Endothelial cell of umbilical vein (primary cell): ENCODE measurements at regions not wholly inside any gene's neighbourhood (a gene's known extent, or its start where the extent isn't known, plus 50 kb on each side); places are given as distances from the start of the nearest gene placed in this dataset.

Source experiments
- BruUV-seq: library from RNA; stranded (reverse); fragments of 400-500 nt; replicated peaks from 2 replicates; lab custom pipeline; 2021; lab: Mats Ljungman, UMichigan
- CTCF ChIA-PET: fragments of 300-600, 350-600 bp; sonication (Branson Sonifier 250); formaldehyde crosslinking; loops from one replicate; lab custom pipeline; 2021; ENCODE audit warnings: antibody characterized with exemption, inconsistent platforms; lab: Charles Lee
- POLR2A ChIA-PET: fragments of 300-600, 350-600 bp; sonication (Branson Sonifier 250); formaldehyde crosslinking; loops from one replicate; lab custom pipeline; 2021; ENCODE audit warnings: antibody characterized with exemption, inconsistent platforms; lab: Charles Lee
- DNase-seq: peaks from one replicate; pipeline ENCODE4 v3.0.0-alpha.2; 2011; ENCODE audit warnings: low read depth, low spot score
- FAIRE-seq: peaks from 2 replicates; lab custom pipeline; 2011; peaks lifted over from hg19 to GRCh38; lab: Jason Lieb, UNC
- H2AFZ ChIP-seq: 2 replicates; pipeline ENCODE4 v1.6.0; 2012; ENCODE audit warnings: low read depth, low read length, control low read depth, inconsistent platforms
- H3K27ac ChIP-seq: 2 replicates; pipeline ENCODE4 v1.5.1; 2011; ENCODE audit warnings: low read depth, mild to moderate bottlenecking, control low read depth, low read length, moderate library complexity; ENCODE audit not compliant: insufficient read depth
- H3K27me3 ChIP-seq, 2 experiments: 2 replicates each; pipeline versions ENCODE4 v1.6.0 to v1.6.1; 2011; ENCODE audit warnings: low read length in 2 of 2, mixed read lengths in 1 of 2; ENCODE audit not compliant: control insufficient read depth in 2 of 2, insufficient read depth in 2 of 2
- H3K36me3 ChIP-seq, 2 experiments: 2 replicates in 1 of 2; 3 replicates in 1 of 2; pipeline ENCODE4 v1.5.1; 2011; ENCODE audit warnings: low read length in 2 of 2, mild to moderate bottlenecking in 1 of 2, moderate library complexity in 1 of 2; ENCODE audit not compliant: control insufficient read depth in 2 of 2, insufficient read depth in 2 of 2; ENCODE audit errors: extremely low read depth in 1 of 2
- H3K4me1 ChIP-seq: 3 replicates; pipeline ENCODE4 v1.5.1; 2011; ENCODE audit warnings: mild to moderate bottlenecking, low read length; ENCODE audit not compliant: control insufficient read depth, insufficient read depth; ENCODE audit errors: extremely low read depth
- H3K4me2 ChIP-seq: 2 replicates; pipeline ENCODE4 v1.6.1; 2011; ENCODE audit warnings: low read length, control low read depth, mixed read lengths; ENCODE audit not compliant: insufficient read depth
- H3K4me3 ChIP-seq, 3 experiments: fragments of 200-600 bp in 1 of 3; sonication (generic), shearing (Covaris generic) in 1 of 3; replicated peaks in 1 of 3; 2 replicates each; pipeline ENCODE4 v1.5.1; 2011 to 2016; ENCODE audit warnings: control low read depth in 3 of 3, low read length in 3 of 3, mild to moderate bottlenecking in 2 of 3, inconsistent platforms in 1 of 3, low read depth in 1 of 3, moderate library complexity in 1 of 3; ENCODE audit not compliant: insufficient read depth in 1 of 3
- H3K79me2 ChIP-seq: 2 replicates; pipeline ENCODE4 v1.6.0; 2012; ENCODE audit warnings: low read length, inconsistent platforms; ENCODE audit not compliant: control insufficient read depth, insufficient read depth
- H3K9ac ChIP-seq: replicated peaks from 2 replicates; pipeline ENCODE3; 2011; ENCODE audit warnings: low read length, control low read depth; ENCODE audit not compliant: insufficient read depth; ENCODE audit errors: extremely low read depth
- H3K9me1 ChIP-seq: replicated peaks from 3 replicates; pipeline ENCODE4 v1.6.0; 2011; ENCODE audit warnings: mild to moderate bottlenecking, low read length; ENCODE audit not compliant: control insufficient read depth, insufficient read depth; ENCODE audit errors: extremely low read depth
- H3K9me3 ChIP-seq: replicated peaks from 2 replicates; pipeline ENCODE4 v1.5.1; 2012; ENCODE audit warnings: low read length, inconsistent platforms; ENCODE audit not compliant: control insufficient read depth, insufficient read depth
- H4K20me1 ChIP-seq: replicated peaks from 2 replicates; pipeline ENCODE3; 2011; ENCODE audit warnings: mild to moderate bottlenecking, low read length; ENCODE audit not compliant: control insufficient read depth, insufficient read depth; ENCODE audit errors: extremely low read depth
- CTCF ChIP-seq, 2 donors: IDR thresholded peaks; 1 replicate in 1 of 2; 2 replicates in 1 of 2; pipeline ENCODE4 v1.5.1; 2011; ENCODE audit warnings: low read length in 2 of 2, mild to moderate bottlenecking in 2 of 2, moderate library complexity in 2 of 2, control low read depth in 1 of 2, inconsistent platforms in 1 of 2, low read depth in 1 of 2; ENCODE audit not compliant: insufficient read depth in 1 of 2; ENCODE audit errors: extremely low read depth in 1 of 2
- EZH2 ChIP-seq: IDR thresholded peaks from 2 replicates; pipeline ENCODE4 v1.6.1; 2012; ENCODE audit warnings: borderline replicate concordance, low read depth, mild to moderate bottlenecking, moderate library complexity, low read length, inconsistent platforms; ENCODE audit not compliant: severe bottlenecking
- FOS ChIP-seq: IDR thresholded peaks from 2 replicates; pipeline ENCODE4 v1.6.1; 2011; ENCODE audit warnings: mild to moderate bottlenecking, low read length, moderate library complexity, borderline replicate concordance; ENCODE audit not compliant: insufficient read depth
- GATA2 ChIP-seq: IDR thresholded peaks from 2 replicates; pipeline ENCODE4 v1.7.0; 2011; ENCODE audit warnings: low read depth, mild to moderate bottlenecking, moderate library complexity, mixed read lengths, low read length; ENCODE audit not compliant: insufficient read length, insufficient read depth
- JUN ChIP-seq: IDR thresholded peaks from 2 replicates; pipeline ENCODE4 v1.6.1; 2011; ENCODE audit warnings: borderline replicate concordance, low read depth; ENCODE audit not compliant: insufficient read length, insufficient read depth
- MAX ChIP-seq: IDR thresholded peaks from 2 replicates; pipeline ENCODE4 v1.6.1; 2011; ENCODE audit not compliant: insufficient read depth, insufficient read length
- MYC ChIP-seq: IDR thresholded peaks from one replicate; pipeline ENCODE4 v1.6.1; 2011; ENCODE audit warnings: mild to moderate bottlenecking, low read depth, low read length
- POLR2A ChIP-seq: IDR thresholded peaks from 2 replicates; pipeline ENCODE4 v1.6.1; 2012; ENCODE audit warnings: low read depth, mild to moderate bottlenecking, control low read depth, low read length
- POLR2AphosphoS5 ChIP-seq: IDR thresholded peaks from 2 replicates; pipeline ENCODE4 v1.6.1; 2012; ENCODE audit warnings: low read depth, mild to moderate bottlenecking, control low read depth, low read length, moderate library complexity; ENCODE audit not compliant: insufficient read depth
- dilution Hi-C: fragments of 300-500 bp; cut with MboI; formaldehyde crosslinking; loops from one replicate; pipeline ENCODE4 v1.15.0; 2019; ENCODE audit warnings: low sequenced_read_pairs; ENCODE audit not compliant: extremely low pct_ligation_motif_present
- intact Hi-C: fragments of 100-400 bp; cut with micrococcal nuclease; formaldehyde crosslinking; loops from one replicate; pipeline ENCODE4 v1.10.0; 2022

- TF ChIP-seq FOS, result no peak
- TF ChIP-seq JUN, result no peak
- no peak for TF ChIP-seq MYC
- no peak for TF ChIP-seq MAX
- no peak for TF ChIP-seq CTCF (IDR thresholded peaks at IDR 0.05; ENCODE audit: extremely low read depth in 1 of 2, insufficient read depth in 1 of 2, low read depth in 1 of 2, low read length in 2 of 2)
- TF ChIP-seq EZH2, result no peak
- no peak for TF ChIP-seq POLR2AphosphoS5
- TF ChIP-seq POLR2A, result no peak
- TF ChIP-seq GATA2, result no peak
- Histone ChIP-seq H3K9me3 (peaks cover 3% of the 10 kb centered on the region), H3K79me2 (no peaks in the 10 kb centered on the region), H3K4me3 (no peak overlapping the region), H3K4me1 (no peaks in the 10 kb centered on the region), H3K9me1 (no peaks in the 10 kb centered on the region), H3K27me3 (no peaks in the 10 kb centered on the region), H3K27ac (no peak overlapping the region), H3K9ac (no peak overlapping the region), H2AFZ (no peak overlapping the region), H3K4me2 (no peak overlapping the region), H4K20me1 (no peaks in the 10 kb centered on the region), H3K36me3 (no peaks in the 10 kb centered on the region)
- BruUV-seq, result no TSS peak
- POLR2A ChIA-PET, result no interaction called here
- dilution Hi-C loops (no loop called here), intact Hi-C loops (no loop called here)
- no peak for FAIRE-seq
- CTCF ChIA-PET, result no interaction called here
- DNase-seq, result no peak
Observed at GRCh38 chr10:130843051-130843653, 468.4 kb downstream of the TCERG1L start.
